ENCODE measurements at regions not wholly inside any gene's neighbourhood (a gene's known extent, or its start where the extent isn't known, plus 50 kb on each side); places are given as distances from the start of the nearest gene placed in this dataset.
A peak's percentile ranks its signal among the peaks of the same experiment; 100 is the strongest.

GRCh38 chr2:43082111-43082894 is 144.1 kb downstream of the ZFP36L2 start:
- Histone ChIP-seq H3K27me3 (ENCODE audit: control insufficient read depth in 3 of 3, insufficient read depth in 3 of 3, low read length in 2 of 3) (no peaks in the 10 kb centered on the region), H3K36me3 (ENCODE audit: control insufficient read depth in 4 of 4, insufficient read depth in 4 of 4, low read length in 4 of 4) (no peaks in the 10 kb centered on the region), H3K4me1 (ENCODE audit: control insufficient read depth in 5 of 5, insufficient read depth in 5 of 5, low read length in 5 of 5) (peaks cover 0 to 65% (median 34%) of the 10 kb centered on the region in 5 donors), H3K4me3 (no peak overlapping the region), H3K27ac (ENCODE audit: low read depth in 1 of 2, low read length in 1 of 2) (peak overlapping the region; percentile 75 to 80), H3K9ac (ENCODE audit: insufficient read depth in 1 of 2, low read length in 2 of 2) (peak overlapping the region in 1 of 2 donors; percentile 28), H3K9me3 (ENCODE audit: control insufficient read depth in 4 of 4, insufficient read depth in 3 of 4, low read length in 3 of 4) (peaks cover 0 to 3% (median 0%) of the 10 kb centered on the region in 4 donors)
- no peak for TF ChIP-seq CTCF (IDR thresholded peaks at IDR 0.05; ENCODE audit: control extremely low read depth, extremely low read depth)
- WGBS, 2 donors = 61 to 67% methylated on average over 15 of the region's 15 CpGs
- DNase-seq = peak; percentile 48 to 76 (median 61)
- no peak for ATAC-seq (ENCODE audit: insufficient read depth, low FRiP score)

GRCh38 chr2:43081131-43081765 is 145.2 kb downstream of the ZFP36L2 start:
- Histone ChIP-seq H3K9ac (ENCODE audit: insufficient read depth in 1 of 2, low read length in 2 of 2) (no peak overlapping the region), H3K27ac (ENCODE audit: low read depth in 1 of 2, low read length in 1 of 2) (peak overlapping the region in 1 of 2 donors; percentile 16), H3K27me3 (ENCODE audit: control insufficient read depth in 3 of 3, insufficient read depth in 3 of 3, low read length in 2 of 3) (no peaks in the 10 kb centered on the region), H3K9me3 (ENCODE audit: control insufficient read depth in 4 of 4, insufficient read depth in 3 of 4, low read length in 3 of 4) (peaks cover 0 to 3% (median 0%) of the 10 kb centered on the region in 4 donors), H3K36me3 (ENCODE audit: control insufficient read depth in 4 of 4, insufficient read depth in 4 of 4, low read length in 4 of 4) (no peaks in the 10 kb centered on the region), H3K4me1 (ENCODE audit: control insufficient read depth in 5 of 5, insufficient read depth in 5 of 5, low read length in 5 of 5) (peaks cover 0 to 61% (median 35%) of the 10 kb centered on the region in 5 donors), H3K4me3 (no peak overlapping the region)
- DNase-seq (no peak), ATAC-seq (ENCODE audit: insufficient read depth, low FRiP score) (no peak)
- TF ChIP-seq CTCF (IDR thresholded peaks at IDR 0.05; ENCODE audit: control extremely low read depth, extremely low read depth) = no peak
- WGBS, 2 donors = 90 to 95% methylated on average over 5 of the region's 5 CpGs

- Histone ChIP-seq H3K36me3 (ENCODE audit: control insufficient read depth in 4 of 4, insufficient read depth in 4 of 4, low read length in 4 of 4) (no peaks in the 10 kb centered on the region), H3K27ac (ENCODE audit: low read depth in 1 of 2, low read length in 1 of 2) (no peak overlapping the region), H3K9ac (ENCODE audit: insufficient read depth in 1 of 2, low read length in 2 of 2) (no peak overlapping the region), H3K27me3 (ENCODE audit: control insufficient read depth in 3 of 3, insufficient read depth in 3 of 3, low read length in 2 of 3) (no peaks in the 10 kb centered on the region), H3K4me3 (no peak overlapping the region), H3K4me1 (ENCODE audit: control insufficient read depth in 5 of 5, insufficient read depth in 5 of 5, low read length in 5 of 5) (peaks cover 3 to 61% (median 41%) of the 10 kb centered on the region in 5 donors), H3K9me3 (ENCODE audit: control insufficient read depth in 4 of 4, insufficient read depth in 3 of 4, low read length in 3 of 4) (no peaks in the 10 kb centered on the region)
- WGBS, 2 donors = 97 to 100% methylated on average over 10 to 11 of the region's 11 CpGs
- no peak for ATAC-seq (ENCODE audit: insufficient read depth, low FRiP score)
- TF ChIP-seq CTCF (IDR thresholded peaks at IDR 0.05; ENCODE audit: control extremely low read depth, extremely low read depth) = no peak
- no peak for DNase-seq
These were observed 145.8 kb downstream of the ZFP36L2 start for GRCh38 chr2:43080571-43081021.
